GM12875 (cell line): ENCODE measurements at regions not wholly inside any gene's neighbourhood (a gene's known extent, or its start where the extent isn't known, plus 50 kb on each side); places are given as distances from the start of the nearest gene placed in this dataset.

Experiments
- H3K4me3 ChIP-seq: one replicate; pipeline ENCODE4 v1.5.1; 2011; ENCODE audit warnings: low read depth, low read length, control low read depth
- CTCF ChIP-seq: IDR thresholded peaks from 2 replicates; pipeline ENCODE4 v1.5.1; 2011; ENCODE audit warnings: low read depth, mild to moderate bottlenecking, control low read depth, inconsistent platforms, low read length, moderate library complexity, borderline replicate concordance; ENCODE audit not compliant: insufficient read depth

DNA sequence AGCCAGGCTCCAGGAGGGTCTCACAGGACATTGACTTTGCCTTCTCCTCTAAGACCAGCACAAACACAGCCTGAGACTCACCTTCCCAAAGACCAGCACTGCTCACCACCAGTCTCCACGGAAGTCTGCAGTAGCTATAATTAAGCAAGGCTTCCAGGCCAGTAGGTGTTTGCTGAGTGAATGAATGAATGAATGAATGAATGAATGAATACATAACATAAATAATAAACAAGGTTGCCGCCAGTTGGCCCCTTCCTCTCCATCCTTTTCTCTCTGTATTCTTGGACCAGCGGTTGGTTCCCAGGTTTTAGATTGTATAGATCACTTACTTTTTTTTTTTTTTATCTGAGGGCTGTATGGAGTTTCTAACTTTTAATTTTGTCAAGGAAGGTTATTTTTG is 222.4 kb upstream of the ID2 start:
- no peak overlapping the region for H3K4me3 ChIP-seq
- TF ChIP-seq CTCF = no peak

GRCh38 chr2:8461341-8461740 is 220.5 kb upstream of the ID2 start:
- no peak for TF ChIP-seq CTCF
- H3K4me3 ChIP-seq = no peak overlapping the region

DNA sequence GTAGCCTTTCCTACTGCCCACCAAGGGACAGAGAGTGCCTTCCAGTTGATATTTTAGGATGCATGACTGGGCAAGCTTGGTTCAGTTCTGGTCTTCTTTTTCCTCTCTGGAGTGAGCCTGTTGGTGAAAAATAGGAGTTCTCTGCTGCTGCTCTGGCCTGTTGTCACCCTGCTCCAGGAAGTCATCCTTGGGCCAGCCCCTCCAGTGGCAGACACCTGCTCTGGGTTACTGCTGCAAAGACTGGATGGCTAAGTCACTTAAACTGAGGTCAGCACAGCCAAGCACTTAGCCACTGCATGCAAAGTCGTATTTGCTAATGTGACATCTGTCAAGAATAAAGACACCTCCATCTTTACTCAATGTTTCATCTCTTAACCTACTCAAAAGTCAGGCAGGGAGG is 219.6 kb upstream of the ID2 start:
- TF ChIP-seq CTCF = no peak
- H3K4me3 ChIP-seq = no peak overlapping the region

DNA sequence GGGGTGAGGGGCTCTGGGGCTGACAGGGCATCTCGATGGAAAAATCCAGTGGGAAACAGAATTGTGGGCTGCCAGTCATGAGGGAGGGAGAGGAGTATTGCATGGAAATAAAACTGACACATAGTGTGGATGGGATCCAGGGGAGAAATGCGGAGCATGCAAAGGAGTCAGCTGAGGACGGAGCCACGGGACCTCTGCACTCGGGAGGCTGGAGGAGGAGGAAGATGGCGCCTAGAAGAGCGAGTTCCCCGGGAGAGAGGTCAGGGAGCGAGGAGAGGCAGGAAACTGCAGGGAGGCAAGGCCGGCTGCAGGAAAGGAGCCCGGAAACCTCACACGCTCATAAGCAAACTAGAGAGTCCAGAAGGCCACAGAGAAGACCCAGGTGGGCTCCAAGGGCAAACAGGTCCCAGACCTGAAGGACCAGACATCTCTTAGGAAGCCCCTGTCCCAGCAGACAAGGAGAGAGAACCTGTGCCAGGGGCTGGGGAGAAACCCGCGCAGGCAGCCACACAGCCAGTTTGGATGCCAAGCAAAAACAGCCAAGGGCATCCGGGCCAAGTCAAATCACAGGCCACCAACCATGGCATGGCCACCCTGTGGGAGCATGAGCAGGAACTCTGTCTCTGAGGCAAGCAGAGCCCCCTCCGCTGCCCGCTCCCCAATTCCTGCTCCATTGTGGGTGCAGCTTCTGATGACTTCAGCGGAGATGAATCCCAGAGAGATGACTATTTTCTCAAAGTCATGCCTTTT is 218.8 kb upstream of the ID2 start:
- TF ChIP-seq CTCF = no peak

DNA sequence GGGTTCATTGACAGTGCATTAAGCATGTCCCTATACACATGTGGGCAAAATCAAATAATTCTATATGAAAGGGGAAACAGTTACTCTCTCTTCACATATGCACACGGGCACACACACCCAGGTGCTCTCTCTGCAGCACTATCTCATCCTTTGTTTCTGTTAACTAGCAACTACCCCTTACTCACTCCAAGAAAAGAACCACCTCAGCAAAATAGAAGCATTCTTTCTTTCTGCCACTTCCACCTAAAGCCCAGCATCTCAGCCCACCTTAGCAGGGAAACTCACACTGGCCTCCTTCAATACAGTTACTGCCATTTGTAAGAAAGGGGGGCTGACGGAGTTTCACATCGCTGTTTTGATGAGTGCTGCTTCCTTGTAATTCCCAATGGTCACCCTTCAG is 216.3 kb upstream of the ID2 start:
- no peak for TF ChIP-seq CTCF
- H3K4me3 ChIP-seq = no peak overlapping the region

More for the DNA sequence above, 218.8 kb upstream of the ID2 start:
- H3K4me3 ChIP-seq = no peak overlapping the region

DNA sequence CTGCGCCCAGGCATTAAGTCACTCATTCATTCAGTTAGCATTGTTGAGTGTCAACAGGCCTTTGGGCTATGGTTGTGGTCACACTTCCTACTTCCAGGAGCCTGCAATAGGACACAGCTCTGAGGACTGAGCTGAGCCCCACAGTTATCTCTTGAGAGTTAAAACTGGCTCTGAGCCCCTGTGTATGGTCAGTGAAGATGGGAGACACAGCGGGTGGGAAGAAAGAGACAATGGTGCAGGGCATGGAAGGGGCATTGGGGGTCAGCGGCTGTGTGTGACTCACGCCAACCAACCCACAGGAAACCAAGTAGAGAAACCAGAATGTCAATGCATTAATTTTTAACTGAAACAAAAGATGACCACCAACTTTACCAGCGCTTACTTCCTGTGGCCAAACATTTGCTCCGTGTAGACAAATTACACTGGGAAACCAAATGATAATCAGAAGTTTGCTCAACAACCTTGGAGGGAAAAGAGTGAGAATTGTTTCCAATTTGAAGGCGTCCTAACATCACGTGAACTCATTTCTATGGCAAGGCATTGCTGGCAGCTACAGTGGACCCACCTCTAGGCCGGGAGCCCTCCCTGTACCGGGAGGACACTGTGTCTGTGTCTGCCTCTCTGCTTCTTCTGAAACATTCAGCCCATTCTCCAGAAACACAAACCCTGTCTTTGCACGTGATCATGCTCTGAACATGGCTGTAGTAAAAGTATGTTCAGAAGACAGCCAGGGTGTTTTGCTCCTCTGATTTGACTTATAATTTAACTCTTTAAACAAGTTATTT is 212.0 kb upstream of the ID2 start:
- no peak overlapping the region for H3K4me3 ChIP-seq
- TF ChIP-seq CTCF = no peak
